Activated CD8-positive, alpha-beta T cell treated with anti-CD3 and anti-CD28 coated beads for 36 hours (primary cell): ENCODE measurements at regions not wholly inside any gene's neighbourhood (a gene's known extent, or its start where the extent isn't known, plus 50 kb on each side); places are given as distances from the start of the nearest gene placed in this dataset.

Experiments
- ATAC-seq: fragments of 200-7000 bp; cut with Tn5 transposase; one replicate; pipeline ENCODE4 v1.10.0; 2021; ENCODE audit warnings: mild to moderate bottlenecking, moderate library complexity
- CTCF ChIA-PET: fragments of 350-600 bp; sonication (Branson Sonifier 250); formaldehyde crosslinking; loops from one replicate; lab custom pipeline; 2021; ENCODE audit warnings: antibody characterized with exemption; lab: Charles Lee
- POLR2A ChIA-PET: fragments of 350-600 bp; sonication (Branson Sonifier 250); formaldehyde crosslinking; loops from one replicate; lab custom pipeline; 2021; ENCODE audit warnings: antibody characterized with exemption; lab: Charles Lee
- DNase-seq: peaks from one replicate; pipeline ENCODE4 v3.0.0-alpha.2; 2020
- H3K27ac Mint-ChIP-seq: one replicate; pipeline ENCODE4 v1.8.0; 2021; ENCODE audit warnings: mild to moderate bottlenecking, mixed read lengths
- H3K27me3 Mint-ChIP-seq: one replicate; pipeline ENCODE4 v1.8.0; 2021; ENCODE audit warnings: mixed read lengths
- H3K36me3 Mint-ChIP-seq: one replicate; pipeline ENCODE4 v1.8.0; 2021; ENCODE audit warnings: low read depth, mixed read lengths
- H3K4me1 Mint-ChIP-seq: one replicate; pipeline ENCODE4 v1.8.0; 2021; ENCODE audit warnings: low read depth, mixed read lengths
- H3K4me3 Mint-ChIP-seq: one replicate; pipeline ENCODE4 v1.8.0; 2021; ENCODE audit warnings: mild to moderate bottlenecking, moderate library complexity, mixed read lengths
- H3K9me3 Mint-ChIP-seq: one replicate; pipeline ENCODE4 v1.8.0; 2021; ENCODE audit warnings: mixed read lengths
- intact Hi-C: fragments of 100-400 bp; cut with micrococcal nuclease; formaldehyde crosslinking; loops from one replicate; pipeline ENCODE4 v1.10.0; 2022
- TF ChIP-seq, protein P1 (sequence below): fragments of 200-600 bp; IDR thresholded peaks from one replicate; pipeline ENCODE4 v1.8.0; 2022; ENCODE audit warnings: antibody characterized with exemption, mild to moderate bottlenecking

DNA sequence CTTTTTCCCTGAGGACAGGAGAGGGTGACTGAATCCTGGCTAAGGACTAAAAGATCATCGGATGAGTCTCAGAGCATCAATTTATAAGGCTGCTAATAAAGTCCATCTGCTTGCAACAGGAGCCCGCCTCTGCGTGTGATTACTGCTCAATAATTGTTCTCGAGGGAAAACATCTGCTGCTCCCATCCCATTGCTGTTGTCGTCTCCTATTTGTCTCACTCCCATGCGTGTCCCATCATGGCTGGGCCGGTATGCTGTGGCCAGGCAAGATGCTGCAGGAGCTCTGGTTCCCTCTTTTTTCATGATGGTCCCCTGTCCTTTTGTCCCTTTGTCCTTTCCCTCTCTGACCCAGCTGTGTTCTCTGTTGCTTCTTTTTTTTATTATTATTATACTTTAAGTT is 121.2 kb downstream of the SPATA19 start:
- no peaks in the 10 kb centered on the region for H3K9me3 Mint-ChIP-seq
- no peak overlapping the region for H3K27ac Mint-ChIP-seq
- no peak overlapping the region for H3K4me3 Mint-ChIP-seq
- TF ChIP-seq, protein P1, sequence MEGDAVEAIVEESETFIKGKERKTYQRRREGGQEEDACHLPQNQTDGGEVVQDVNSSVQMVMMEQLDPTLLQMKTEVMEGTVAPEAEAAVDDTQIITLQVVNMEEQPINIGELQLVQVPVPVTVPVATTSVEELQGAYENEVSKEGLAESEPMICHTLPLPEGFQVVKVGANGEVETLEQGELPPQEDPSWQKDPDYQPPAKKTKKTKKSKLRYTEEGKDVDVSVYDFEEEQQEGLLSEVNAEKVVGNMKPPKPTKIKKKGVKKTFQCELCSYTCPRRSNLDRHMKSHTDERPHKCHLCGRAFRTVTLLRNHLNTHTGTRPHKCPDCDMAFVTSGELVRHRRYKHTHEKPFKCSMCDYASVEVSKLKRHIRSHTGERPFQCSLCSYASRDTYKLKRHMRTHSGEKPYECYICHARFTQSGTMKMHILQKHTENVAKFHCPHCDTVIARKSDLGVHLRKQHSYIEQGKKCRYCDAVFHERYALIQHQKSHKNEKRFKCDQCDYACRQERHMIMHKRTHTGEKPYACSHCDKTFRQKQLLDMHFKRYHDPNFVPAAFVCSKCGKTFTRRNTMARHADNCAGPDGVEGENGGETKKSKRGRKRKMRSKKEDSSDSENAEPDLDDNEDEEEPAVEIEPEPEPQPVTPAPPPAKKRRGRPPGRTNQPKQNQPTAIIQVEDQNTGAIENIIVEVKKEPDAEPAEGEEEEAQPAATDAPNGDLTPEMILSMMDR: no peak
- no peaks in the 10 kb centered on the region for H3K4me1 Mint-ChIP-seq
- no peaks in the 10 kb centered on the region for H3K27me3 Mint-ChIP-seq
- no peak for ATAC-seq
- intact Hi-C loops: no loop called here
- POLR2A ChIA-PET: no interaction called here
- CTCF ChIA-PET: no interaction called here
- H3K36me3 Mint-ChIP-seq: no peaks in the 10 kb centered on the region
- DNase-seq: no peak

DNA sequence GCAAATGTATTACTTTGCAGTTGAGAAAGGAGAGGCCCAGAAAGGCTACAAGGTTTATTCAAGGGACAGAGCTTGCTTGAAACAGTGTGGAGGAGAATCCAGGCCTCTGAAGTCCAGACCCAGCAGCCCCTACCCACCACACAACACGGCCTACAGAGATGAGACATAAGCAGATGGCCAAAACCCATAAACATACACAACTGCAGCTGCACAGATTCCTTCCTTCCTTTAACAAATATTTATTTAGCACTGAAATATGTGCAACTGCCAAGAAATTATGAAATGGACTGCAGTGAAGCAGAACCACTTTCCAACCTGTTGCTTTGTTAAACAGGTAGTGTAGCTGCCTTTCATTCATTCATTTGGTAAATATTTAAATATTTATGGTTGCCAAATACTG is 122.3 kb downstream of the SPATA19 start:
- POLR2A ChIA-PET: no interaction called here
- TF ChIP-seq, protein P1: no peak
- H3K27ac Mint-ChIP-seq: no peak overlapping the region
- ATAC-seq (no peak), DNase-seq (no peak)
- no peaks in the 10 kb centered on the region for H3K27me3 Mint-ChIP-seq
- CTCF ChIA-PET: no interaction called here
- intact Hi-C loops: no loop called here
- H3K36me3 Mint-ChIP-seq: no peaks in the 10 kb centered on the region
- H3K4me1 Mint-ChIP-seq: no peaks in the 10 kb centered on the region
- no peak overlapping the region for H3K4me3 Mint-ChIP-seq
- H3K9me3 Mint-ChIP-seq: no peaks in the 10 kb centered on the region

DNA sequence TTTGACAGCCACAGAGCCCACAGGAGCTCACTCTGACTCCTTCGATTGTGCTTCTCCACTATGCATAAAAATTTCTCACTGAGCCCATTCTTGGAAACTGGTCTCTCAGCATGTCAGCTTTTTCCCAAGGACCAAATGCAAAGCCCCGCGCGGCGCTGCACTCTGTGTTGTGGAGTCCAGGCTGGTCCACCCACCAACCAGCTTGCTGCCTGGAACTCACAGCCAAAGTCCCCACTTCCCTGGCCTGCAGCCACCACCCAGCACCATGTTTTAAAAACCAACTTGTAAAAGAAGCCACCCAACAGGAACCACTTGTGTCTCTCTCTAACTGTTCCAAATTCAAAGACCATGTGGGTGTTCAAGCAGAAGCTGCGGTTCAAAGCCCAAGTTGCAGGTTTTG is 124.4 kb downstream of the SPATA19 start:
- H3K36me3 Mint-ChIP-seq: no peaks in the 10 kb centered on the region
- ATAC-seq: no peak
- H3K9me3 Mint-ChIP-seq: no peaks in the 10 kb centered on the region
- H3K27ac Mint-ChIP-seq: no peak overlapping the region
- POLR2A ChIA-PET: no interaction called here
- TF ChIP-seq, protein P1: no peak
- intact Hi-C loops: no loop called here
- H3K27me3 Mint-ChIP-seq: no peaks in the 10 kb centered on the region
- CTCF ChIA-PET: no interaction called here
- no peaks in the 10 kb centered on the region for H3K4me1 Mint-ChIP-seq
- H3K4me3 Mint-ChIP-seq: no peak overlapping the region
- DNase-seq: no peak

DNA sequence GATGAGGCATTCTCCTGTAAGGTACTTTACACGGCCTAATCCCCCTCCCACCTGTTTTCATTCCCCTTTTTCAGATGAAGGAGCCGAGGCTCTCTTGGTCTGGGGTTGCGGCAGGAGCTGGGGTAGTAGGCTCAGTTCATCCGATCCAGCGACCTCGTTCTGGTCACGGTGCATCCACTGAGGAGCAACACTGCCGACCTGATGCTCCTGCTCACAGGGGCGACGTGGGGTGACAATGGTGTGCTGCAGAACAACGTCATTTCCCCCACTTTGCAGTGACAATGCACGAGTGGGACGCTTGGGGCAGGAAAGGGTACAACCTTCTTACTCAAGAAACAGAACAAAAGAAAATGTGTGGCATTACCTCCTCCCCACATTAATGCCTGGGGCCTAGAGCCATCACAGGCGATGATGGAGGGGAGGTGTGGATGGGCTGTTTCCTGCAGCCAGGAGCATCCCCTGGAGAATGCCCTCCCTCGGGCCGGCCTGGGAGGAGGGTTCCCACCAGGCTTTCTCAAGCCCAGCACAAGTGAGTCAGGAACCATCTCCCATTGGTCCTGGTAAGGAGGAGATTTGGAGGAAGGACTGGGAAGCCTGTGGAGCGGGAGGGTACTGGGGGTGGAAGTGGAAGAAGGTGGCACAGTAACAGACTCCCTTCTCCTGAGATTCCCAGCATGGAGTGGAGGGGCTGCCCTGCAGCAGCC is 125.6 kb downstream of the SPATA19 start:
- H3K36me3 Mint-ChIP-seq: no peaks in the 10 kb centered on the region
- no peak overlapping the region for H3K27ac Mint-ChIP-seq
- no peaks in the 10 kb centered on the region for H3K9me3 Mint-ChIP-seq
- no peaks in the 10 kb centered on the region for H3K4me1 Mint-ChIP-seq
- TF ChIP-seq, protein P1: no peak
- intact Hi-C loops: no loop called here
- DNase-seq: no peak
- no peak overlapping the region for H3K4me3 Mint-ChIP-seq
- no peaks in the 10 kb centered on the region for H3K27me3 Mint-ChIP-seq
- ChIA-PET CTCF (no interaction called here), POLR2A (no interaction called here)
- ATAC-seq: no peak

DNA sequence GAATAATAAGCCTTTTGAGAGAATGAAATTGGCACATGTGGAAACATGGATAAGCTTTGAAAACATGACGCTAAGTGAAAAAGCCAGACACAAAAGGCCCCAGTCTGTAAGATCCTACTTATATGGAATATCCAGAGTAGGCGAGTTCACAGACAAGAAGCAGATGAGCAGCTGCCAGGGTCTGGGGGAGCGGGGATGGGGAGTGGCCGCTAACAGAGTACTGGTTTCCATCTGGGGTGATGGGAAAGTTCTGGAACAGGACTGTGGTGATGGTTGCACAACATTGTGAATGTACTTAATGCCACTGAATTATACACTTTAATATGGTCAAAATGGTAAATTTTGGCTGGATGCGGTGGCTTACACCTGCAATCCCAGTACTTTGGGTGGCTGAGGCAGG is 126.5 kb downstream of the SPATA19 start:
- Mint-ChIP-seq H3K27me3 (no peaks in the 10 kb centered on the region), H3K36me3 (no peaks in the 10 kb centered on the region), H3K9me3 (no peaks in the 10 kb centered on the region), H3K4me3 (no peak overlapping the region), H3K27ac (no peak overlapping the region), H3K4me1 (no peaks in the 10 kb centered on the region)
- intact Hi-C loops: no loop called here
- CTCF ChIA-PET: no interaction called here
- ATAC-seq (no peak), DNase-seq (no peak)
- TF ChIP-seq, protein P1: no peak
- POLR2A ChIA-PET: no interaction called here
